Left colon (tissue), 2 donors: ENCODE measurements at regions not wholly inside any gene's neighbourhood (a gene's known extent, or its start where the extent isn't known, plus 50 kb on each side); places are given as distances from the start of the nearest gene placed in this dataset.
"Not testable (repeated sequence)": the region's sequence is repeated elsewhere in the genome, so short reads cannot be mapped to it uniquely, and the experiment has no call there.

ENCODE experiments used
- ATAC-seq: fragments of 200-7000 bp; cut with Tn5 transposase; one replicate; pipeline ENCODE4 v1.9.1; 2020; ENCODE audit warnings: mild to moderate bottlenecking, moderate library complexity
- DNase-seq, 2 donors: peaks; one replicate each; pipeline ENCODE4 v3.0.0-alpha.2; 2020
- intact Hi-C, 2 donors: fragments of 100-400 bp; cut with DNase I in 1 of 2; cut with micrococcal nuclease in 1 of 2; formaldehyde crosslinking; loops; one replicate each; pipeline versions ENCODE4 v1.11.2 to v1.14.0; 2022; cut with DNase I, micrococcal nuclease
- donor health status: DM: no; HTN: no; CAD: no.
- donor health status: DM: yes; HTN: yes; CAD: no.

DNA sequence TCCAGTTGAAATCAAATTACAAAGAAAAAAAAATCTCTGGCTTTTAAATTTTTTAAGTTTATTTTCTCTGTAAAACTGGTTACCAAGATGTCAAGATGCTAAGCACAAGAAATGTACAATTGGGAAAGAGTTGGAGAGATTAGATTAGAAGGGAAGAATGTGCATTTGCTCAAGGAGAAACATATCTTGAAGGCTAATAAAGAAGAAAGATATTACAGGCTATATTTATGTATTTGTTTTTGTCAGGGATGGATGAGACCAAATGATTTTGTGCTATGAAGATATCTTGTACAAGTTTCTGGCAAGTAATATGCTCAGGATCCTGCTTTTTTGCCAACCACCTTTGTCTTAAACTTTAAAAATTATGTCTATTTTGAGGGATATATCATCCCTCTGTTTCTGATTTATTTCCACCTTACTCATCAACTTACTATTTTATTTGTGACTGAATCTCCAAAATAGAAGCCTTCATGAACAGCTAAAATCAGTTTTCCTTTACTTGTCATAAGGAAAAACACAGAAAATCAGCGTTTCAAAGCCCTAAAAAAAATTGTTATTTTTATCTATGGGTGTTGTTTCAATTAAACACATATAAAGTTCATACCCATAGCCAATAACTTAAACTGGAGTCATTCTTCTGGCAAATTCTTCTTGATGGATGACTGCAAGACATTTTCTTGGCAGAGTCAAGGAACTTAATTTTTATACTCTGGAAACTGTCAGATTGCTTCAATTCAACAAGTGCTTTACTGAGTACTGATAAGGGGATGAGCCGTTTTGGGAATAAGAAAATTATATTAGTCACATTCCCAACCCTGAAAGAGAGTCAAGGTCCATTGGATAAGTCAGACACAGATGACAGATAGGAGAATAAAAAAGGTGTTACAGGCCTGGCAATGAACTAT is 141.8 kb downstream of the CTH start:
- intact Hi-C loops, result no loop called here
- no peak for ATAC-seq
- DNase-seq, result no peak

DNA sequence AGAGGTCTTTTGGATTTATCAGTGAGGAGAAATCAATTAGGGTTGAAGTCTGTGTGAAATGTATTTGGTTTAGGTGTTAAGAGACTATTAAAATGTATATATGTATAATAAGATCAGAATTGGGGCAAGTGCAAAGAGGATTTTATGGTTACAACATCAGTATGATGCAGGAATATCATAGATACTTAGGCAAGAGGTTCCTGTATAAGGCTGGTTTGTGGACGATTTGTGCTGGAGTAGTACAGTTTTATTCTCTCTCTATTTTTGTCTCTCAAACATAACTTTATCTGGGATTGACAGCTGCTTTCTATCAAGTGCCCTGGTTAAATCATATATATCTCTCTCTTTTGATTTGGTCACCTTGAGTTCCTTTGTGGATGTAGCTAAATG is 142.5 kb downstream of the CTH start:
- intact Hi-C loops, result no loop called here
- ATAC-seq (no peak), DNase-seq (no peak)

DNA sequence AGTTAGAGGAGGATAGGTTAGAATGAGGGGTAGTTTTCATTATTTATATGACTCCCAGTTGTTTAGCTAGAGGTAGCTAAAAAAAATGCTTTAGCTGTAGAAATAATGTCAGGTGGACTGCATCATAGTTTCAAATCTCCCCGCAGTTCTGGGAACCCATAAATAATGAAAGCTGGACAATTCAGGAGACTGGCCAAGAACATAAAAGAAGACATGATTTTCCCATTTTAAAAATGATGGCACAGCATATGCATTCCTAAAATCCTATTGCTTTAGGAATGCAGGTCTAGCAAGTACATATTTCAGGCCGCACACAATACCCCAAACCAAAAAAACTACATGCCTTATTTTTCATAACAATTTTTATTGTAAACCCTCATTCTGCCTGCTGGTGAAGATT is 143.3 kb downstream of the CTH start:
- DNase-seq, result no peak
- intact Hi-C loops, result no loop called here
- ATAC-seq, result no peak

DNA sequence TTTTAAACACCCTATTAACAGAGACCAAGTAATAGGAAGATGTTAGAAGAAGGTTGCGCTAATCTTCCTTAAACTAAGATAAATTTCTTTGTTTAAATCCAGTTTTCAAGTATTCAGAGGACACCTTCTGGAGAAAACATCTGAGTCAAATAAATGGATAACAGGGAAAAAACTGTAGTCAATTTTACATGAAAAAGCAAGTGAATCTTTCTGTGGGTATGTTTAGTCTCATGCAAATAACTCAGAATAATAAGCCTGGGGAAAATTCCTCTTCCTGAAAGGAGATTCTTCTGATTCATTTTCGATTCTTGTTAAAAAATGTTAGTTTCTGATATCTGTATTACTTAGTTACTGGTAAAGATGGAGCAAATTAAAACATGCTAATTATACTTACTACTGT is 145.5 kb downstream of the CTH start:
- ATAC-seq, result no peak
- intact Hi-C loops, result no loop called here

DNA sequence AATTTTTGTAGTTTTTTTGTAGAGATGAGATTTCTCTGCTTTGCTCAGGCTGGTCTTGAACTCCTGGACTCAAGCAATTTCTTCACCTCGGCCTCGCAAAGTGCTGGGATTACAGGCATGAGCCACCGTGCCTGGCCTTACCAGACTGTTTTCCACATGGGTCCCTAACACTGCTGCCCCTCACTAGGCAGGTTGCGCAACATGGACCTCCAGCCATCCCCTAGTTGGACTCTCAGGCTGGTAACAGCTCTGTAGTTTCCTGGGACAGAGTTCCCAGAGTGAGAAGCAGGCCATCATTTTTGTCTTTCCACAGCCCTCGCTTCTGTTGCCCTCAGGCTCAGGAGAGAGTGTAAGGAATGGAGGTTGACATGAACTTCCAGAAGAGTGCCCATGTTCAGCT is 156.1 kb downstream of the CTH start:
- intact Hi-C loops, result no loop called here
- DNase-seq (no peak), ATAC-seq (no peak)

More for the DNA sequence above, 145.5 kb downstream of the CTH start:
- DNase-seq, result no peak

DNA sequence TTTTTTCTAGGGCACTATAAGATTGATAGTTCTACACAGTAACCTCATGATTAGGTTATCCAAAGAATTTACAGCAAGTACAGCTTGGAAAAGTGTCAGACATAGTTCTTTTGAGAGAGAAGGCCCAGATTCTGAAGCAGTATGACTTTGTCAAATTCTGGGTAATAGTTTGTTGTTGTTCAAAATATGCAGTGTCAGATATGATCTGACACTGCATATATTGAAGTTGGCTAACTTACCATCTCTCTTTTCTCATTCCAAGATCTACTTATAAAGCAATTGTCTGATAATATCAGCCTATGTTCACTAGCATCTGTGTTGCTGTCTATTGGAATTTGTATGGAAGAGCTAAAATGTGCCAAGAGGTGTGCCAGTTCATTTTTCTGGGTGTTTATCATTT is 160.1 kb downstream of the CTH start:
- ATAC-seq, result no peak
- intact Hi-C loops, result no loop called here
- no peak for DNase-seq

DNA sequence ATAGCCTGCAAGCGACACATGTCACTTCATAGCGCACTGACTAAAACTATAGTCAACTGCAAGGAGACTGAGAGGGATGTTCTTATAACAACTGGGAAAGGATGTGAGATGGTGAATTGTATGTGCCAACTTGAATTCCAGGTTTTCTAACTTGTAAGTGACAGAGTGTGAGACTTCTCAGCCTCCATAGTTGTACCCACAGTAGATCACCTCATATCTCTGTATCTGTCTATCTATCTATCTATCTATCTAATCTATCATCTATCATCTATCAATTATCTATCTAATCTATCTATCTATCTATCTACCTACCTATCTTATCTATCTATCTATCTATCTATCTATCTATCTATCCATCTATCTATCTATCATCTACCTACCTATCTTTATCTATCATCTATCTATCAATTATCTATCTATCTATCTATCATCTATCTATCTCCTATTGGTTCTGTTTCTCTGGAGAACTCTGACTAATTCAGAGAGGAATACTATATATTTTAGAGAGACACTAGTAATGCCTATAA is 162.3 kb downstream of the CTH start:
- DNase-seq, result no peak
- intact Hi-C loops, result no loop called here
- ATAC-seq, result no peak

DNA sequence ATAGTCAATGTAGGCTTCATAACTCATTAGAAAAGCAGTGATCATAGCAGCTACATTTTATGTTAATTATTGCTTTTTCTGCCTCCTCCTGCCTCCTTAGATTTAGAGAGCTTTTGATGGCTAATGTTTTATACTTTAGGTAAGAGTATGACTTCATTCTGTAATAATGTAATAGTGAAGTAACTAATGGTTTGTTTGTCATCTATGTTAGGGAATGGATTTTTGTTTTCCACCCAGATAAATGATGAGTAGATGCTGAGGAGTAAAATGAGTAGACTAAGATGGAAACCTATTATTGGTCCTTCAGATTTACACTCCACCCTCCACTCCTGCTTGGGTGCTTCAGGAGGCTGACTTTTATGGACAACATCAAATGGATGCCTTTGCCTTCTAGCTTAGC is 170.6 kb downstream of the CTH start:
- ATAC-seq (no peak), DNase-seq (no peak)
- intact Hi-C loops, result no loop called here

DNA sequence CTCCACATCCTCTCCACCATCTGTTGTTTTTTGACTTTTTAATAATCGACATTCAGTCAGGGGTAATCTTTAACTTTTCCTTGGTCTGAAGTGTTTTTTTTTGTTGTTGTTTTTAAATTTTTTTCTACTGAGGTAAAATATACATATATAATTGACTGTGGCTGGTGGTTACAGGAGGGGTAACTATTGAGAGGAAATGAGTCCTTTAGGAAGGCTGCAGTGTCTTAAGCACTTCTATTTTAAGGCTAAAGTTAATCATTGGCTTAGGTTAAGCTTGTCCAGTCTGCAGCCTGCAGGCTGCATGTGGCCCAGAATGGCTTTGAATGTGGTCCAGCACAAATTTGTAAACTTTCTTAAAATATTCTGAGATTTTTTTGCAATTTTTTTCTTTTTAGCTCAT is 172.5 kb downstream of the CTH start:
- ATAC-seq (no peak), DNase-seq (no peak)
- intact Hi-C loops, result no loop called here

DNA sequence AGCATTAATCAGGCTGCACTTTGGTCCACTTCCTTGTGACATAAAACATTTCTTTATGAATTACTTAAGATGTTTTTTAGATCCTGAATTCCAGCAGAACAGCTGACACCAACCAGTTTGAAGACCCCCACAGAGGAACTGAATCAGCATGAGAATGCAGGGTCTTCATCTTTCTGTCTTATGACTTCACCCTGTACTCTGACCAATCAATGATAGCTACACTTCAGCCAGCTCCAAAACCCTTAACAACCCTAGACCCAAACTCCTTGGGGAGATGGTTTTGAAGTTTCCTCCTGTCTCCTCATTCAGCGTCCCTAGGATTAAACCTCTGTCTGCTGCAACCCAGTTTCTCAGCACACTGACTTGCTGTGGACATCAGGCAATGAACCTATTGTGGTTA is 175.0 kb downstream of the CTH start:
- no peak for ATAC-seq
- no peak for DNase-seq
- intact Hi-C loops, result no loop called here

DNA sequence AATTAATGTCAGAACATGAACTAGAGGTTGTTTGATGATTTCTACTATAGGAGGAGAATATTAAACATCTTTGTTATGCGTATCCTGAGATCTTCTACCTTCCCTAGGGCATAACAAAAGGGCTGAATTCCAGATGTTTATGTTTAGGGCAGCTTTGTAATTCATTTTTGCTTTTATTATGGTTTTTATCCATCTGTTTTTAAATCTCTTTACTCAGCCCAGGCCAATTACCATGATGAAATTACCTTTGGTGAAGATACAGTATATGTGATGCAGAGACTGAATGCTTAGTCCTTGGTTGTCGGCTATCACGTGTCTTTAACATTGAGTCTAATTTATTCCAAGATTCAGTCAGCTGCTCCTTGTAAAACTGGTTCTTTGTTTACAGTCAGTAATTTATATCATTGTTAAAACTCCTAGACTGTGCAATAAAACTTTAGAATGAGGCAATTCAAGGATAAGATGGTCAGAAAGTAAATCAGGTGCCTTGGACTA is 176.9 kb downstream of the CTH start:
- DNase-seq (no peak), ATAC-seq (peak; percentile 99)
- intact Hi-C loops, result no loop called here

DNA sequence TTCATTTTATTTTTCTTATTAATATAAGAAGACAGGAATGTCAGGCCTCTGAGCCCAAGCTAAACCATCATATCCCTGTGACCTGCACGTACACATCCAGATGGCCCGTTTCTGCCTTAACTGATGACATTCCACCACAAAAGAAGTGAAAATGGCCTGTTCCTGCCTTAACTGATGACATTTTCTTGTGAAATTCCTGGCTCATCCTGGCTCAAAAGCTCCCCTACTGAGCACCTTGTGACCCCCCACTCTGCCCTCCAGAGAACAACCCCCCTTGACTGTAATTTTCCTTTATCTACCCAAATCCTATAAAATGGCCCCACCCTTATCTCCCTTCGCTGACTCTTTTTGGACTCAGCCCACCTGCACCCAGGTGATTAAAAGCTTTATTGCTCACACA is 182.5 kb downstream of the CTH start:
- DNase-seq, intact Hi-C loops, ATAC-seq: not testable (repeated sequence)

DNA sequence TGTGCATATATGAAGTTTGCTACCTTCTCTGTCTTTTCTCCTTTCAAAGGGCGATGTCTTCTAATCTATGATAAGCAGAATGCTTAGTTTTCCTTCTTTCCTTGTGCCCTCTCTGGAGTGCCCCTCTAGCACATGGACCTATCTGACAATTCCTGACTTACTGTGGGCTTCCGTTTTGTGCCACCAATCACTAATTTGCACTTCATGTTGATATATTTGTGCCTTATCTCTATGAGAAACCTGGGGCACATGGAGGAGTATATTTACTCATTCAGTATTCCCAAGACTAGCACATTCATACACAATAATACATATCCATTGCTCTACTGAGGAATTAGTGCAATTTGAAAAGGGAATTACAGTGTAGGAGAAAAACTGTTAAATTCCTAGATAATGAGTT is 197.7 kb downstream of the CTH start:
- ATAC-seq (no peak), DNase-seq (no peak)
- intact Hi-C loops, result no loop called here

DNA sequence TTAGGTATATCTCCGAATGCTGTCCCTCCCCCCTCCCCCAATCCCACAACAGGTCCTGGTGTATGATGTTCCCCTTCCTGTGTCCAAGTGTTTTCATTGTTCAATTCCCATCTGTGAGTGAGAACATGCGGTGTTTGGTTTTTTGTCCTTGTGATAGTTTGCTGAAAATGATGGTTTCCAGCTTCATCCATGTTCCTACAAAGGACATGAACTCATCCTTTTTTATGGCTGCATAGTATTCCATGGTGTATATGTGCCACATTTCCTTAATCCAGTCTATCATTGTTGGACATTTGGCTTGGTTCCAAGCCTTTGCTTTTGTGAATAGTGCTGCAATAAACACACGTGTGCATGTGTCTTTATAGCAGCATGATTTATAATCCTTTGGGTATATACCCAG is 199.1 kb downstream of the CTH start:
- intact Hi-C loops, DNase-seq, ATAC-seq: not testable (repeated sequence)

DNA sequence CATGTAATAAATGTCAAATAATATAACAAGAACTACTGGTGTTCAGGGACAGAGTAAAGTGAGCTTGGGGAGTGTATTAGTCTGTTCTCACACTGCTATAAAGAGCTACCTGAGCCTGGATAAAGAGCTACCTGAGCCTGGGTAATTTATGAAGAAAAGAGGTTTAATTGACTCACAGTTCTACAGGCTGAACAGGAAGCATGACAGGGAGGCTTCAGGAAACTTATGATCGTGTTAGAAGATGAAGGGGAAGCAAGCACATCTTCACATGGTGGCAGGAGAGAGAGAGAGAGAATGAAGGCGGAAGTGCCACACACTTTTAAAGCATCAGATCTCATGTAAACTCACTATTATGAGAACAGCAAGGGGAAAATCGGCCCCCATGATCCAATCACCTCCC is 205.9 kb downstream of the CTH start:
- DNase-seq (no peak), ATAC-seq (no peak)
- intact Hi-C loops, result no loop called here

DNA sequence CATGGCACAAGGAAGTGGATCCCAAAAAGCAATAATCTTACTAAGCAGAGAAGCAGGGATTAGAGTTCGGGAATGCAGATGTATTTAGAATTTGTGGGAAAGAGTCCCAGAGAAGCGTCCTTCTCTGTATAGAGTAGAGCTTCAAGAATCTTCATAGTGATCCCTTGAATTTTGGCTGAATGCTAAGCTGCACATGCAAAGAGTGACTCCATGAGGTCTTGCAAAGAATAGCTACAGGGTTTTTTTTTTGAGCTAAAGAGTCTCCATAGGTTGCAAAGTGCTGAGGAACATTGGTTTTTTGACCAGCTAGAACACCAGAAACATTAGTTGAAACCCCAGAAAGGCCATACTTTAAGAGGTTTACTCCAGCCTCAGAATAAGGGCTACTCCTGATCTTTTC is 206.7 kb downstream of the CTH start:
- intact Hi-C loops, result no loop called here
- no peak for DNase-seq
- no peak for ATAC-seq

DNA sequence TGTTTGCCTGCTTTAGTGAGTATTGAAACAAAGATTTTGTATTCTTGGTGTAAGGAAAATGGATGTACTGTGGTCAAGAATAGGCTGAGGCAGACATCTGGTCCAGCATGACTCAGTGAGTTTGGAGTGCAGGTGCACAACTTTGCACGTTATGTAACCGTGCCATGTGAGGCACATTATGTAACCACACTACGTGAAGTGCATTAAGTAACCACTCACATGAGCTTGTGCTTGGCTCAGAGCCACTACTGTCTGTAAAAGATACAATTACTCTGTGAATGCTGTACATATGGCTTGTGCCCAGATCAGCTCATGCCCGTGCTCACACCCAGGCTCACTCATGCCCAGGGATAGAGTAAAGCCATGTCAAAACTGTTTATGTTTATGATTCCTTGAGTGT is 216.8 kb downstream of the CTH start:
- ATAC-seq, result no peak
- intact Hi-C loops, result no loop called here
- DNase-seq, result no peak

DNA sequence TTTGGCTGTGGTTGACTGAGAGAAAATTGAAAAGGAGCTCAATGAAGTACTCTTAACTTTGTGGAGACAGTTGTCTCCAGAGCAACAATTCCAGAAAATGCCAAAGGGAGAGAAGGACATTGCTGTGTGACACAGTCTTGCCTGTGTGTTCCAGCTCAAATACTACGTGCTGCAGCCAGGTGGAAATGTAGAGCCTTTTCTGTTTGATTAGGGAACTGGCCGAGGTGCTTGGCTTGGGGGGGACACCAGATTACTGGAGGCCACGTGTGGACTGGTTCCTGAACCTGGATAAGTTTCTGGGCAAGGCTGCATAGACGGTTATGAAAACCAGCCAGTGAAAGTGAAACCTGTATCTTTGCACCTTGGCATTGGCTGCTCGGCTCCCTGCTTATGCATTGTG is 217.9 kb downstream of the CTH start:
- DNase-seq (no peak), ATAC-seq (no peak)
- intact Hi-C loops, result no loop called here

DNA sequence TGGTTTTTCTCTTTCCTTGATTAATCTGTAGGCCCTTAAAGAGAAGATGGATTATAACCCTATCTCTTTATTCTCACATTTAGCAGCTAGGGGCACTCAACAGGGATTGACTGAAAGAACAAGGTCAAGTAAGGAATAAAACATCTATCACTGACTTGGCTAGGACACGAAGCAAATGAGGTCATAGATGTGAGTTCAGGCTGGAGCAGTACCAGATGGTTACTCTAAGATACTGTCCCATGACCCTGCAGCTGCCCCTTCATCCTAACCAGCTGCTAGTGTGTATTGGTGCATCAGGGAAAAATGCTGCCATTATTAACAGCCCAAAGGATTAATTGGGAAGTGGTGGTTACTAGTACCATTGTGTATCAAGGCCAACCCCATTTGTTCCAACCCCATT is 221.9 kb downstream of the CTH start:
- intact Hi-C loops, result no loop called here
- DNase-seq (no peak), ATAC-seq (no peak)

DNA sequence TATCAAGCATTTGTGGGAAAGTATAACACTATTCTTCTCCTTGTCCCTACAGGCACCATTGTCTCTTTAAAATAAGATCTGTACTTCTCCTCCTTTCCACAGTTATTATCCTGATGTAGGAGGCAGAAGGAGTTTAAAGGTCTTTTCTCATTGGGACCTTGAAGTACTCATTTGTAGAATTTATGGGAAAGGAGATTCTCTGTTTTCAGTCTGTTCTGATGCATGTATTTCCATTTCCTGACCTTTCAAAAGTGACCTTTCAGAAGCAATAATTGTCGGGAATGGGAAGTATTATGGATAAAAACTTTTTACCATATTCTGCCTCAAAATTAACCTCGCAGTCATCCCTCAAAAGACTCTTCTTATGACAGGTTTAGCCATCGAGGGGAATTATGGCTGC is 224.8 kb downstream of the CTH start:
- ATAC-seq (no peak), DNase-seq (no peak)
- intact Hi-C loops, result no loop called here

DNA sequence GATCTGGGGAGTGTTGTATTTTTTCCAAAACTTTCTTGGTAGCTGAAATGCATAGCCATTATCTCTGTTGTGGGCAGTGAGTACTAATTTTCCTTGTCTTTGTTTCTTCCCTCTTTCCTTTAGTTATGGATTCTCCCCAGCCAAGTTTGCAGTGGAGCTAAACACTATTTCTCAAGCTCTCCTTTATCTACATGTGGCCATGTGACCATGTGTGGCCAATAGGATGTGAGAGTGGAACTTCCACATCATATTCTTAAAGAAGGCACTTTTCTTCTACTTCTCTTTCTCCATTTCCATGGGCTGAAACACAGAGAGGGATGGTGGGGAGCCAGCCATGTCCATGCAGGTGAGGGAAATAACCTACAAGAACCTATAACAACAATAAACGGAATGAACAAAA is 230.8 kb downstream of the CTH start:
- intact Hi-C loops, result no loop called here
- DNase-seq (no peak), ATAC-seq (no peak)
